Neural progenitor cell (in vitro differentiated cells): ENCODE measurements at regions not wholly inside any gene's neighbourhood (a gene's known extent, or its start where the extent isn't known, plus 50 kb on each side); places are given as distances from the start of the nearest gene placed in this dataset.

Source experiments
- EZH2phosphoT487 ChIP-seq: fragments of 200-600 bp; sonication (generic); IDR thresholded peaks from 2 replicates; pipeline ENCODE4 v1.6.1; 2017; ENCODE audit warnings: antibody characterized with exemption
- TF ChIP-seq, protein P1 (sequence below): fragments of 200-600 bp; sonication (generic); IDR thresholded peaks from 2 replicates; pipeline ENCODE4 v1.5.1; 2017; ENCODE audit warnings: antibody characterized with exemption, mild to moderate bottlenecking

DNA sequence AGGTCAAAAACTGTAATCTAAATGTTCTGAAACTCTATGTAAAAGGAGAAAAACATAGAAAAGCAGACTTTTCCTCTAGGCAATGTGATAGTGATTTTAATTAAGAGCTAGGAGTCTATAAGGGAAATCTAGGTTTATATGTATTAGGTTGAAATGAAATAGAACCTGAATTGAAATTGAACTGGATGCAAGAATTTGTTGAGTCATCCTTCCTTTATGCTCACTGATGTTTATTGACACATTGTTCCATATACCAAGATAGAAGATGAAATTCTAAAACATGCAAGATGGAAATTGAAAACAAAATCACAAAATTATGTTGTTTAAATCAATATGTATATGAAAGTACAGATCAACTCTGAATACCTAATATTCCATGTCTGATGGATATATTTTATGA is 170.4 kb upstream of the FLRT2 start:
- TF ChIP-seq, protein P1, sequence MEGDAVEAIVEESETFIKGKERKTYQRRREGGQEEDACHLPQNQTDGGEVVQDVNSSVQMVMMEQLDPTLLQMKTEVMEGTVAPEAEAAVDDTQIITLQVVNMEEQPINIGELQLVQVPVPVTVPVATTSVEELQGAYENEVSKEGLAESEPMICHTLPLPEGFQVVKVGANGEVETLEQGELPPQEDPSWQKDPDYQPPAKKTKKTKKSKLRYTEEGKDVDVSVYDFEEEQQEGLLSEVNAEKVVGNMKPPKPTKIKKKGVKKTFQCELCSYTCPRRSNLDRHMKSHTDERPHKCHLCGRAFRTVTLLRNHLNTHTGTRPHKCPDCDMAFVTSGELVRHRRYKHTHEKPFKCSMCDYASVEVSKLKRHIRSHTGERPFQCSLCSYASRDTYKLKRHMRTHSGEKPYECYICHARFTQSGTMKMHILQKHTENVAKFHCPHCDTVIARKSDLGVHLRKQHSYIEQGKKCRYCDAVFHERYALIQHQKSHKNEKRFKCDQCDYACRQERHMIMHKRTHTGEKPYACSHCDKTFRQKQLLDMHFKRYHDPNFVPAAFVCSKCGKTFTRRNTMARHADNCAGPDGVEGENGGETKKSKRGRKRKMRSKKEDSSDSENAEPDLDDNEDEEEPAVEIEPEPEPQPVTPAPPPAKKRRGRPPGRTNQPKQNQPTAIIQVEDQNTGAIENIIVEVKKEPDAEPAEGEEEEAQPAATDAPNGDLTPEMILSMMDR, result no peak
- TF ChIP-seq EZH2phosphoT487, result no peak
